Right lobe of liver (tissue), 6 donors: ENCODE measurements at regions not wholly inside any gene's neighbourhood (a gene's known extent, or its start where the extent isn't known, plus 50 kb on each side); places are given as distances from the start of the nearest gene placed in this dataset.

Experiments used
- ATAC-seq, 4 donors: fragments of 200-7000 bp; cut with Tn5 transposase; one replicate each; pipeline ENCODE4 v1.9.1; 2020; ENCODE audit warnings: mild to moderate bottlenecking in 4 of 4, moderate library complexity in 4 of 4
- DNase-seq, 3 donors: peaks; one replicate each; pipeline ENCODE4 v3.0.0-alpha.2; 2020
- H3K27ac ChIP-seq, 3 donors: fragments of 200-600 bp; one replicate each; pipeline ENCODE4 v1.8.0; 2022
- H3K27me3 ChIP-seq, 2 donors: fragments of 200-600 bp; one replicate each; pipeline ENCODE4 v1.8.0; 2022
- H3K36me3 ChIP-seq, 4 donors: fragments of 200-600 bp; sonication (generic) in 1 of 4; one replicate each; pipeline versions ENCODE4 v1.5.1 to v1.8.0; 2017 to 2022; ENCODE audit warnings: control low read depth in 1 of 4
- H3K4me1 ChIP-seq, 4 donors: fragments of 200-600 bp; sonication (generic) in 1 of 4; one replicate each; pipeline versions ENCODE4 v1.5.1 to v1.8.0; 2017 to 2022; ENCODE audit warnings: control low read depth in 1 of 4
- H3K4me3 ChIP-seq, 3 donors: fragments of 200-600 bp; one replicate each; pipeline ENCODE4 v1.8.0; 2022
- H3K9me3 ChIP-seq, 4 donors: fragments of 200-600 bp; sonication (generic) in 1 of 4; one replicate each; pipeline versions ENCODE4 v1.5.1 to v1.8.0; 2017 to 2022; ENCODE audit warnings: control low read depth in 1 of 4
- CTCF ChIP-seq, 4 donors: fragments of 200-600 bp in 3 of 4; fragments of 450-650 bp in 1 of 4; IDR thresholded peaks; one replicate each; pipeline versions ENCODE4 v1.5.1 to v1.8.0; 2016 to 2022; ENCODE audit warnings: antibody characterized with exemption in 4 of 4, mild to moderate bottlenecking in 2 of 4
- POLR2A ChIP-seq: fragments of 450-650 bp; IDR thresholded peaks from one replicate; pipeline ENCODE4 v1.6.1; 2017; ENCODE audit warnings: antibody characterized with exemption, mild to moderate bottlenecking
- WGBS: methylation state at CpG from one replicate; pipeline ENCODE4 v1.1.6; 2018; ENCODE audit warnings: low coverage, low lambda C conversion rate; ENCODE audit not compliant: insufficient coverage; ENCODE audit errors: missing lambda C conversion rate; 5-methylcytosine and 5-hydroxymethylcytosine counted together
- intact Hi-C, 2 donors: fragments of 100-400 bp; cut with DNase I; formaldehyde crosslinking; loops; one replicate each; pipeline versions ENCODE4 v1.11.2 to v1.14.1; 2022
- donor health status: DM: no; HTN: yes; CAD: no.
- donor health status: DM: no; HTN: no; CAD: no.
- donor health status: DM: no; HTN: no; CAD: no.
- donor health status: DM: no; HTN: yes; CAD: no.
- donor health status: DM: no; HTN: yes; CAD: no.

DNA sequence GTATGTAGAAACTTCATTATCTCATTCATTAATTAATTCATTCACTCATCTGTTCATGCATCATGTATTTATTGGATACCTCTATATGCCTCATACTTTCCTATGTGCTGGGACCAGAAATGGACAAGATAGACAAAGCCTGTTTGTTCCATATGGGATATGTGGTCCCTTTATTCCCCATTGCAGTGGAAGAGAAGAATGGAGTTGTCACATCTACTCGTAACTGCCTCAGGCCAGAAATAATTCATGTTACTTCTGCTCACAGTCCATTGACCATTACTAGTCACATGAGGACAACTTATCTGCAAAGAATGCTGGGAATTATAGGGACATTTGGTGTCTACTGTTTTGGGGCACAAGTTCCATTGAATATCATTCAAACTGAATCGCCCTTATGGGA is 327.8 kb downstream of the MATN1 start:
- Histone ChIP-seq H3K9me3 (no peaks in the 10 kb centered on the region), H3K27ac (no peak overlapping the region), H3K4me1 (no peaks in the 10 kb centered on the region), H3K4me3 (no peak overlapping the region), H3K36me3 (no peaks in the 10 kb centered on the region), H3K27me3 (no peaks in the 10 kb centered on the region)
- DNase-seq (no peak), ATAC-seq (no peak)
- 87% methylated on average over 2 of the region's 2 CpGs for WGBS
- intact Hi-C loops, result no loop called here
- TF ChIP-seq POLR2A, result no peak

DNA sequence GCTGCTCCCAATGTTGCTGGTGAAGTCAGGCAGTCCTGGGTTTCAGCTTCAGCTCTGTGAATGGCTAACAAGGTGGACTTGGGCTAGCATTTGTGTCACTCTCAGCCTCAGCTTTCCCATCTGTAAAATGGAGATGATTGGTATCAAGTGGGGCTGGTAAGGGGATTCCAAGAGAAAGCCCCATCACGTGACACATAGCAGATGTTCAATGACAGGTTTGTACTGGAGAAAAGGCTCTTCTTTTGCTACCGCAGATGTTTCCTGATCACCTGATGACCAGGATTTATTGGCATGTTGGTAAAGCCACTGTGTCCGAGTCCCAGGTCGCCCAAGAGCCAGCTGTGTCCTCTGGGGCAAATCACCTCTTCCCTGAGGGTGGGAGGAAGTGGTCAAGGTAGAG is 335.0 kb downstream of the MATN1 start:
- 67% methylated on average over 2 of the region's 4 CpGs for WGBS
- Histone ChIP-seq H3K27me3 (no peaks in the 10 kb centered on the region), H3K36me3 (no peaks in the 10 kb centered on the region), H3K4me1 (peaks cover 0 to 6% (median 0%) of the 10 kb centered on the region in 4 donors), H3K9me3 (no peaks in the 10 kb centered on the region), H3K4me3 (no peak overlapping the region), H3K27ac (no peak overlapping the region)
- intact Hi-C loops, result loop anchor here in 1 of 2 donors (10.0 kb wide), 1 partner anchor 1144 kb away; no protein-coding TSS in a partner anchor
- DNase-seq (peak in 1 of 3 donors; percentile 23), ATAC-seq (no peak)
- TF ChIP-seq CTCF (IDR thresholded peaks at IDR 0.05), result no peak
- TF ChIP-seq POLR2A, result no peak

DNA sequence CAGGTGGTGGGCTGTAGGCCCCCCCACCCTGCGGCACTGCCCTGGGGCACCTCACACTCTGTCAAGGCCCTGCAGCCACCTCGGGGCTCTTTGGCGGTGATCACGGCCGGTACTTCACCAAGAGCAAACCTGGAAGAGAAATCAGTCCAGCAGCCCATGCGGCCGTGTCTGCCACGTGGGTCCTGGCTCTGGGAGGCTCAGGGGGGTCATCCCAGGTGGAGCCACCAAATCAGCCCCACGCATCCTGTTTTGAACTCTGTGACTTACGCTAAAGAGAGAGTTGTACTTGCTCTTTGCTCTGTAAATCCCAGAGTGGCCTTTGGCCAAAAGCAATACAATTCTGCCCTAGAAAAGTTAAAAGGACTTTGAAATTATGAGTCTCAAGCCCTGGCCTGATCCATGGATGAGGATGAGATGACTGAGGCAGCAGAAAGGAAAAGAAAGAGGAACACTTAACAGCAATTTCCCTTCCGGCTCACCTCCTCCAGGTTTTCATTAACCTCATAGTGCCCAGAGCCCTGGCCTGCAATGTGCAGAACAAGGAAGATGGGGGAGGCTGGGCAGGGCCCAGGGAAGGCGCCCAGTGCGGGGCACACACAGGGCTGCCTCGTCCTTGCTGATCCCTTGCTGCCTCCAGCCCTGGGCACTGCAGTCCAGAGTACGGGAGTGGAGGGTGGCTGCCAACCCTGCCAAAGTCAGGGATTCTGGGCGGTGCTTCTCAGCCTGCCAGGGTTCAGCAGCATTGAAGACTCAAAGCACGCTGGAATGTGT is 337.0 kb downstream of the MATN1 start:
- DNase-seq (peak in 1 of 3 donors; percentile 69), ATAC-seq (peak; percentile 53 to 84 (median 70))
- no peaks in the 10 kb centered on the region for H3K27me3 ChIP-seq
- 38% methylated on average over 7 of the region's 17 CpGs for WGBS
- TF ChIP-seq CTCF (IDR thresholded peaks at IDR 0.05) (no peak), POLR2A (no peak)
- intact Hi-C loops, result loop anchor here in 1 of 2 donors (10.0 kb wide), 1 partner anchor 1142 kb away; no protein-coding TSS in a partner anchor
- H3K4me1 ChIP-seq, result peaks cover 0 to 6% (median 0%) of the 10 kb centered on the region in 4 donors
- no peaks in the 10 kb centered on the region for H3K9me3 ChIP-seq
- no peak overlapping the region for H3K27ac ChIP-seq
- H3K4me3 ChIP-seq, result no peak overlapping the region
- H3K36me3 ChIP-seq, result no peaks in the 10 kb centered on the region

DNA sequence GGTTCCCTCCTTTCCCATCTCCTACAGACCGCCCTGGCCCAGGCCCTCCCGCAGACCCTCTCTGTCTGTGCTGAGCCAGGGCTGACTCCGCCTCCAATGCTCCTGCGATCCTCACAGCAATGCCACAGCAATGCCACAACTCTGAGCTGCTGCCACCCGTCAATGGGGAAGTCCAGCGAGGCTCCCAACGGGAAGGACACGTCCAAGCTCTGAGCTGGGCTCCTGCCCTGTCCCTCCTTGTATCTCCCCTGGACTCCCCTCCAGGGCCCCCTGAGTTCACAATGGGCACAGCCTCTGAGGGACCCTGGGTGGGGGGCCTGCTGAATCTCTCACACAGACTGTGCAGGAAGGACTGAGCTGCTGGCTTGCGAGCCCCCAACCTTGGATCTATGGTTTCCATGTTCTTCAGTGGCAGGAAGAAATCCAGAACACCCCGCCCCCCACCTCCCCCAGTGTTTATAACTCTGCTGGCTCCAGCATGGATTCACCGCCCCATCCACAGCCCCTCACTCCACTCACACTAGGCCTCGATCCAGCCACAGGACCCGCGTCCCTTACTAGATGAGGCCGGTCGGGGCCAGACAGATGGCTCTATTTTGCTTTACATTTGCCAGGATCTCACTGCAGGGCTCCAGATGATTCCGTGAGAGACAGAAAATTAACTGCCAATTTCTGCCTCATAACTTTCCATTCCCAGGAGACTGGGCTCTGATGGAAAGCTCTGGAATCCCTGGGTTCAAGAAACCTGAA is 338.0 kb downstream of the MATN1 start:
- Histone ChIP-seq H3K27me3 (no peaks in the 10 kb centered on the region), H3K4me1 (peaks cover 0 to 6% (median 0%) of the 10 kb centered on the region in 4 donors), H3K9me3 (no peaks in the 10 kb centered on the region), H3K36me3 (no peaks in the 10 kb centered on the region), H3K4me3 (no peak overlapping the region), H3K27ac (no peak overlapping the region)
- WGBS, result 79% methylated on average over 6 of the region's 17 CpGs
- TF ChIP-seq CTCF (IDR thresholded peaks at IDR 0.05), result no peak
- TF ChIP-seq POLR2A, result no peak
- intact Hi-C loops, result loop anchor here in 1 of 2 donors (10.0 kb wide), 1 partner anchor 1141 kb away; no protein-coding TSS in a partner anchor
- ATAC-seq, result no peak
- peak in 1 of 3 donors; percentile 37 for DNase-seq
